Breast epithelium (tissue), 4 donors: ENCODE measurements at regions not wholly inside any gene's neighbourhood (a gene's known extent, or its start where the extent isn't known, plus 50 kb on each side); places are given as distances from the start of the nearest gene placed in this dataset.

Experiments
- DNase-seq, 2 donors: peaks; one replicate each; pipeline ENCODE4 v3.0.0-alpha.2; 2019; ENCODE audit warnings: low spot score in 2 of 2
- H3K27ac ChIP-seq, 2 donors: fragments of 200-600 bp; sonication (generic) in 1 of 2; one replicate each; pipeline ENCODE4 v1.5.1; 2016 to 2019; ENCODE audit warnings: mild to moderate bottlenecking in 1 of 2
- H3K27me3 ChIP-seq, 2 donors: fragments of 200-600 bp; sonication (generic) in 1 of 2; one replicate each; pipeline versions ENCODE4 v1.5.1 to v1.6.0; 2017 to 2019; ENCODE audit warnings: control low read depth in 1 of 2, mild to moderate bottlenecking in 1 of 2
- H3K36me3 ChIP-seq: fragments of 200-600 bp; one replicate; pipeline ENCODE4 v1.5.1; 2019
- H3K4me1 ChIP-seq, 2 donors: fragments of 200-600 bp; sonication (generic); one replicate each; pipeline ENCODE4 v1.5.1; 2016 to 2019; ENCODE audit warnings: control low read depth in 1 of 2
- H3K4me3 ChIP-seq, 3 donors: fragments of 200-600 bp; sonication (generic); 1 replicate in 2 of 3; 2 replicates in 1 of 3; pipeline ENCODE4 v1.5.1; 2016 to 2019; ENCODE audit warnings: mild to moderate bottlenecking in 3 of 3, moderate library complexity in 2 of 3
- H3K9me3 ChIP-seq, 2 donors: fragments of 200-600 bp; sonication (generic) in 1 of 2; one replicate each; pipeline ENCODE4 v1.5.1; 2016 to 2019; ENCODE audit warnings: control low read depth in 1 of 2
- CTCF ChIP-seq, 3 donors: fragments of 450-650 bp; IDR thresholded peaks; one replicate each; pipeline ENCODE4 v1.5.1; 2016 to 2017; ENCODE audit warnings: antibody characterized with exemption in 3 of 3, mild to moderate bottlenecking in 3 of 3, moderate library complexity in 3 of 3
- POLR2A ChIP-seq: fragments of 450-650 bp; IDR thresholded peaks from one replicate; pipeline ENCODE4 v1.6.1; 2016; ENCODE audit warnings: antibody characterized with exemption, mild to moderate bottlenecking, moderate library complexity
- POLR2AphosphoS5 ChIP-seq, 3 donors: sonication (generic); formaldehyde crosslinking; IDR thresholded peaks; one replicate each; pipeline ENCODE4 v1.6.1; 2017; ENCODE audit warnings: antibody characterized with exemption in 3 of 3
- intact Hi-C: fragments of 100-400 bp; cut with DNase I; formaldehyde crosslinking; loops from one replicate; pipeline ENCODE4 v1.15.1; 2023; ENCODE audit warnings: low total_unique reads

- H3K36me3 ChIP-seq, result no peaks in the 10 kb centered on the region
- H3K4me1 ChIP-seq, result no peaks in the 10 kb centered on the region
- H3K27ac ChIP-seq, result no peak overlapping the region
- intact Hi-C loops, result no loop called here
- no peaks in the 10 kb centered on the region for H3K27me3 ChIP-seq
- H3K9me3 ChIP-seq, result peaks cover 0 to 12% of the 10 kb centered on the region in 2 donors
- TF ChIP-seq POLR2A (no peak), POLR2AphosphoS5 (IDR thresholded peaks at IDR 0.05) (no peak), CTCF (IDR thresholded peaks at IDR 0.05) (no peak)
- no peak overlapping the region for H3K4me3 ChIP-seq
- no peak for DNase-seq
These were observed 51.0 kb upstream of the SNRPB2 start for GRCh38 chr20:16678779-16679178.

- intact Hi-C loops, result no loop called here
- peaks cover 0 to 12% of the 10 kb centered on the region in 2 donors for H3K9me3 ChIP-seq
- H3K27ac ChIP-seq, result no peak overlapping the region
- no peaks in the 10 kb centered on the region for H3K4me1 ChIP-seq
- TF ChIP-seq POLR2AphosphoS5 (IDR thresholded peaks at IDR 0.05) (no peak), POLR2A (no peak), CTCF (IDR thresholded peaks at IDR 0.05) (no peak)
- H3K36me3 ChIP-seq, result no peaks in the 10 kb centered on the region
- no peak overlapping the region for H3K4me3 ChIP-seq
- DNase-seq, result no peak
- H3K27me3 ChIP-seq, result no peaks in the 10 kb centered on the region
These were observed 52.9 kb upstream of the SNRPB2 start for GRCh38 chr20:16676891-16677290.

GRCh38 chr20:16675001-16675564, 54.7 kb upstream of the SNRPB2 start:
- no peak for DNase-seq
- H3K27ac ChIP-seq, result no peak overlapping the region
- H3K4me3 ChIP-seq, result no peak overlapping the region
- TF ChIP-seq POLR2A (no peak), CTCF (IDR thresholded peaks at IDR 0.05) (no peak), POLR2AphosphoS5 (IDR thresholded peaks at IDR 0.05) (no peak)
- no peaks in the 10 kb centered on the region for H3K36me3 ChIP-seq
- no peaks in the 10 kb centered on the region for H3K4me1 ChIP-seq
- H3K9me3 ChIP-seq, result peaks cover 0 to 12% of the 10 kb centered on the region in 2 donors
- intact Hi-C loops, result no loop called here
- H3K27me3 ChIP-seq, result no peaks in the 10 kb centered on the region

GRCh38 chr20:16674243-16674642, 55.6 kb upstream of the SNRPB2 start:
- no peaks in the 10 kb centered on the region for H3K4me1 ChIP-seq
- H3K9me3 ChIP-seq, result peaks cover 0 to 12% of the 10 kb centered on the region in 2 donors
- no peak overlapping the region for H3K4me3 ChIP-seq
- no peak for TF ChIP-seq POLR2AphosphoS5 (IDR thresholded peaks at IDR 0.05)
- TF ChIP-seq CTCF (IDR thresholded peaks at IDR 0.05), result no peak
- TF ChIP-seq POLR2A, result no peak
- no peak overlapping the region for H3K27ac ChIP-seq
- intact Hi-C loops, result no loop called here
- H3K27me3 ChIP-seq, result no peaks in the 10 kb centered on the region
- no peak for DNase-seq
- no peaks in the 10 kb centered on the region for H3K36me3 ChIP-seq

GRCh38 chr20:16672299-16672698, 57.5 kb upstream of the SNRPB2 start:
- Histone ChIP-seq H3K4me3 (no peak overlapping the region), H3K4me1 (no peaks in the 10 kb centered on the region), H3K27me3 (no peaks in the 10 kb centered on the region), H3K27ac (no peak overlapping the region), H3K9me3 (peaks cover 0 to 12% of the 10 kb centered on the region in 2 donors), H3K36me3 (no peaks in the 10 kb centered on the region)
- TF ChIP-seq POLR2A (no peak), CTCF (IDR thresholded peaks at IDR 0.05) (no peak), POLR2AphosphoS5 (IDR thresholded peaks at IDR 0.05) (no peak)
- no peak for DNase-seq
- intact Hi-C loops, result no loop called here
